ENCODE measurements at regions not wholly inside any gene's neighbourhood (a gene's known extent, or its start where the extent isn't known, plus 50 kb on each side); places are given as distances from the start of the nearest gene placed in this dataset.

GRCh38 chr10:29962166-29962850 is 97.1 kb downstream of the JCAD start:
- peak overlapping the region; percentile 87 for H3K27ac Mint-ChIP-seq
- TF ChIP-seq, protein P1, sequence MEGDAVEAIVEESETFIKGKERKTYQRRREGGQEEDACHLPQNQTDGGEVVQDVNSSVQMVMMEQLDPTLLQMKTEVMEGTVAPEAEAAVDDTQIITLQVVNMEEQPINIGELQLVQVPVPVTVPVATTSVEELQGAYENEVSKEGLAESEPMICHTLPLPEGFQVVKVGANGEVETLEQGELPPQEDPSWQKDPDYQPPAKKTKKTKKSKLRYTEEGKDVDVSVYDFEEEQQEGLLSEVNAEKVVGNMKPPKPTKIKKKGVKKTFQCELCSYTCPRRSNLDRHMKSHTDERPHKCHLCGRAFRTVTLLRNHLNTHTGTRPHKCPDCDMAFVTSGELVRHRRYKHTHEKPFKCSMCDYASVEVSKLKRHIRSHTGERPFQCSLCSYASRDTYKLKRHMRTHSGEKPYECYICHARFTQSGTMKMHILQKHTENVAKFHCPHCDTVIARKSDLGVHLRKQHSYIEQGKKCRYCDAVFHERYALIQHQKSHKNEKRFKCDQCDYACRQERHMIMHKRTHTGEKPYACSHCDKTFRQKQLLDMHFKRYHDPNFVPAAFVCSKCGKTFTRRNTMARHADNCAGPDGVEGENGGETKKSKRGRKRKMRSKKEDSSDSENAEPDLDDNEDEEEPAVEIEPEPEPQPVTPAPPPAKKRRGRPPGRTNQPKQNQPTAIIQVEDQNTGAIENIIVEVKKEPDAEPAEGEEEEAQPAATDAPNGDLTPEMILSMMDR (IDR thresholded peaks at IDR 0.05; ENCODE audit: unreplicated experiment), result no peak
- H3K27me3 Mint-ChIP-seq (ENCODE audit: low read depth), result no peaks in the 10 kb centered on the region
- no peak for DNase-seq (ENCODE audit: low spot score in 2 of 2, unreplicated experiment in 2 of 2)
- H3K36me3 Mint-ChIP-seq, result no peaks in the 10 kb centered on the region
- H3K4me3 Mint-ChIP-seq, result no peak overlapping the region
- H3K4me1 Mint-ChIP-seq, result peaks cover 48% of the 10 kb centered on the region
- H3K9me3 Mint-ChIP-seq, result no peaks in the 10 kb centered on the region

DNA sequence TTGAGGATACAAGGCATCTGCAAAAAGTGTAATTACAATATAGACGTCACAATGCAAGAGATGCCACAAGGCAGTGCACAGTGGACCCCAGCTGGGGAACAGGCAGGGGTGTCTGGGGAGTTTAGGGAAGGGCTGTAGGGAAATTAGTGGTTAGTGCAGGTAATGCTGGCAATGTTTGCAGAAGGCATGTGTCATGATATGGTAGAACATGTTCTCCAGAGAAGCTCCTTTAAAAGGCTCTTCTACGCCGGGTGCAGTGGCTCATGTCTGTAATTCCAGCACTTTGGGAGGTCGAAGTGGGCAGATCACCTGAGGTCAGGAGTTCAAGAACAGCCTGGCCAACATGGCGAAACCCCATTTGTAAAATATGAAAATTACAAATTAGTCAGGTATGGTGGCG is 98.0 kb downstream of the JCAD start:
- H3K4me1 Mint-ChIP-seq, result peaks cover 50% of the 10 kb centered on the region
- H3K4me3 Mint-ChIP-seq, result no peak overlapping the region
- no peak overlapping the region for H3K27ac Mint-ChIP-seq
- H3K9me3 Mint-ChIP-seq, result no peaks in the 10 kb centered on the region
- TF ChIP-seq, protein P1 (IDR thresholded peaks at IDR 0.05; ENCODE audit: unreplicated experiment), result no peak
- no peaks in the 10 kb centered on the region for H3K27me3 Mint-ChIP-seq (ENCODE audit: low read depth)
- DNase-seq (ENCODE audit: low spot score in 2 of 2, unreplicated experiment in 2 of 2), result no peak
- H3K36me3 Mint-ChIP-seq, result no peaks in the 10 kb centered on the region

- no peaks in the 10 kb centered on the region for H3K27me3 Mint-ChIP-seq (ENCODE audit: low read depth)
- no peaks in the 10 kb centered on the region for H3K9me3 Mint-ChIP-seq
- peak overlapping the region; percentile 0 for H3K27ac Mint-ChIP-seq
- no peak overlapping the region for H3K4me3 Mint-ChIP-seq
- no peak for DNase-seq (ENCODE audit: low spot score in 2 of 2, unreplicated experiment in 2 of 2)
- H3K4me1 Mint-ChIP-seq, result peaks cover 50% of the 10 kb centered on the region
- TF ChIP-seq, protein P1 (IDR thresholded peaks at IDR 0.05; ENCODE audit: unreplicated experiment), result no peak
- H3K36me3 Mint-ChIP-seq, result peaks cover 2% of the 10 kb centered on the region
Observed at GRCh38 chr10:29960261-29960660, 99.1 kb downstream of the JCAD start.

DNA sequence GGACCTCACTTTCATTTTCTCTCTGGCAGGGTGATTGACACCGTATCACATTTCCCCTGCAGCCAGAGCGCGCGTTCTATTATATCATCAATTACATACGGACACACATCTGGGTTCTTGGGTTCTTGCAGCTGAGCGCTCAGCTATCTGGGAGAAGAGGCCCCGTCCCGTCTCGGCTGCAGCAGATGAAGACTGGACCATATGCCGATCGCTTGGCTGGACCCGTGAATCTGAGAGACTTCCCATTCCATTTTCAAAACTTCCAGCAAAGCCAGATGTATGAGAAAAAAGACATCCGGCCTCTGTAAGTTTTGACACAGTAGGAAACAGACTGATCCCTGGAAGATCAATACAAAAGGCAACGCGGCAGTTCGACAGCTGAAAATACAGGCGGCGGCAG is 99.8 kb downstream of the JCAD start:
- H3K4me1 Mint-ChIP-seq, result peaks cover 50% of the 10 kb centered on the region
- DNase-seq (ENCODE audit: low spot score in 2 of 2, unreplicated experiment in 2 of 2), result no peak
- TF ChIP-seq, protein P1 (IDR thresholded peaks at IDR 0.05; ENCODE audit: unreplicated experiment), result no peak
- peak overlapping the region; percentile 55 for H3K27ac Mint-ChIP-seq
- peaks cover 2% of the 10 kb centered on the region for H3K36me3 Mint-ChIP-seq
- H3K4me3 Mint-ChIP-seq, result no peak overlapping the region
- H3K9me3 Mint-ChIP-seq, result no peaks in the 10 kb centered on the region
- no peaks in the 10 kb centered on the region for H3K27me3 Mint-ChIP-seq (ENCODE audit: low read depth)

GRCh38 chr10:29958440-29958839 is 100.9 kb downstream of the JCAD start:
- peak overlapping the region; percentile 86 for H3K27ac Mint-ChIP-seq
- no peaks in the 10 kb centered on the region for H3K9me3 Mint-ChIP-seq

More at GRCh38 chr10:29958440-29958839, 100.9 kb downstream of the JCAD start:
- no peak for DNase-seq (ENCODE audit: low spot score in 2 of 2, unreplicated experiment in 2 of 2)
- TF ChIP-seq, protein P1 (IDR thresholded peaks at IDR 0.05; ENCODE audit: unreplicated experiment), result no peak
- H3K27me3 Mint-ChIP-seq (ENCODE audit: low read depth), result no peaks in the 10 kb centered on the region
- peaks cover 51% of the 10 kb centered on the region for H3K4me1 Mint-ChIP-seq
- peaks cover 2% of the 10 kb centered on the region for H3K36me3 Mint-ChIP-seq
- no peak overlapping the region for H3K4me3 Mint-ChIP-seq

Data from mesothelial cell of epicardium (in vitro differentiated cells).